Trophoblast cell (in vitro differentiated cells and primary cell): ENCODE measurements at regions not wholly inside any gene's neighbourhood (a gene's known extent, or its start where the extent isn't known, plus 50 kb on each side); places are given as distances from the start of the nearest gene placed in this dataset.

ENCODE experiments used
- DNase-seq, 2 donors: peaks; one replicate each; pipeline ENCODE4 v3.0.0-alpha.2; 2016
- H2AFZ ChIP-seq: 2 replicates; pipeline ENCODE4 v1.6.1; 2013; ENCODE audit warnings: low read length, moderate library complexity, mild to moderate bottlenecking; ENCODE audit not compliant: insufficient read depth, poor library complexity
- H2AK5ac ChIP-seq: 2 replicates; pipeline ENCODE4 v1.6.1; 2013; ENCODE audit warnings: mild to moderate bottlenecking, low read length
- H2BK120ac ChIP-seq: 2 replicates; pipeline ENCODE4 v1.6.1; 2013; ENCODE audit warnings: low read length, mild to moderate bottlenecking, moderate library complexity; ENCODE audit not compliant: insufficient read depth, poor library complexity
- H2BK12ac ChIP-seq: 2 replicates; pipeline ENCODE4 v1.6.1; 2013; ENCODE audit warnings: mild to moderate bottlenecking, low read length, moderate library complexity
- H2BK5ac ChIP-seq: 2 replicates; pipeline ENCODE4 v1.6.1; 2013; ENCODE audit warnings: low read length, low read depth, moderate library complexity, mild to moderate bottlenecking; ENCODE audit not compliant: poor library complexity
- H3K14ac ChIP-seq: 2 replicates; pipeline ENCODE4 v1.6.1; 2013; ENCODE audit warnings: mild to moderate bottlenecking, low read length
- H3K18ac ChIP-seq: 2 replicates; pipeline ENCODE4 v1.6.1; 2013; ENCODE audit warnings: mild to moderate bottlenecking, low read length
- H3K23ac ChIP-seq: 2 replicates; pipeline ENCODE4 v1.6.1; 2013; ENCODE audit warnings: low read length
- H3K27ac ChIP-seq: 2 replicates; pipeline ENCODE4 v1.5.1; 2013; ENCODE audit warnings: low read depth, mild to moderate bottlenecking, inconsistent platforms, low read length, moderate library complexity
- H3K27me3 ChIP-seq: 2 replicates; pipeline ENCODE4 v1.6.1; 2013; ENCODE audit warnings: inconsistent platforms, mild to moderate bottlenecking, low read length, moderate library complexity; ENCODE audit not compliant: insufficient read depth
- H3K36me3 ChIP-seq, 2 experiments: 1 replicate in 1 of 2; 2 replicates in 1 of 2; pipeline ENCODE4 v1.6.1; 2013; ENCODE audit warnings: low read length in 2 of 2, mild to moderate bottlenecking in 2 of 2, moderate library complexity in 1 of 2; ENCODE audit not compliant: insufficient read depth in 2 of 2, control insufficient read depth in 1 of 2
- H3K4ac ChIP-seq: 2 replicates; pipeline ENCODE4 v1.6.1; 2013; ENCODE audit warnings: low read depth, mild to moderate bottlenecking, low read length, moderate library complexity
- H3K4me1 ChIP-seq, 2 experiments: 1 replicate in 1 of 2; 2 replicates in 1 of 2; pipeline ENCODE4 v1.6.1; 2013; ENCODE audit warnings: low read length in 2 of 2, mild to moderate bottlenecking in 2 of 2, moderate library complexity in 1 of 2; ENCODE audit not compliant: insufficient read depth in 2 of 2, control insufficient read depth in 1 of 2
- H3K4me2 ChIP-seq: 2 replicates; pipeline ENCODE4 v1.6.1; 2013; ENCODE audit warnings: inconsistent platforms, mild to moderate bottlenecking, low read length, moderate library complexity
- H3K4me3 ChIP-seq: 2 replicates; pipeline ENCODE4 v1.5.1; 2013; ENCODE audit warnings: mild to moderate bottlenecking, low read depth, low read length, inconsistent platforms
- H3K79me1 ChIP-seq: one replicate; pipeline ENCODE4 v1.6.1; 2013; ENCODE audit warnings: low read length
- H3K79me2 ChIP-seq: 2 replicates; pipeline ENCODE4 v1.6.1; 2013; ENCODE audit warnings: low read length, mild to moderate bottlenecking; ENCODE audit not compliant: control insufficient read depth, insufficient read depth, poor library complexity
- H3K9ac ChIP-seq: 2 replicates; pipeline ENCODE4 v1.6.1; 2013; ENCODE audit warnings: mild to moderate bottlenecking, low read length
- H3K9me3 ChIP-seq: 2 replicates; pipeline ENCODE4 v1.6.1; 2013; ENCODE audit warnings: low read depth, mild to moderate bottlenecking, control low read depth, inconsistent platforms, low read length; ENCODE audit not compliant: insufficient read depth
- H4K12ac ChIP-seq: 2 replicates; pipeline ENCODE4 v1.6.1; 2013; ENCODE audit warnings: low read depth, mild to moderate bottlenecking, low read length, moderate library complexity
- H4K8ac ChIP-seq: 2 replicates; pipeline ENCODE4 v1.6.1; 2013; ENCODE audit warnings: low read depth, mild to moderate bottlenecking, low read length, moderate library complexity
- H4K91ac ChIP-seq: one replicate; pipeline ENCODE4 v1.6.1; 2013; ENCODE audit warnings: low read depth, mild to moderate bottlenecking, low read length, moderate library complexity
- WGBS: extraction: QIAGEN DNeasy Blood & Tissue Kit; methylation state at CpG from one replicate; pipeline ENCODE4 v1.1.7; 2013; ENCODE audit warnings: missing lambda C conversion rate; ENCODE audit not compliant: insufficient read length, insufficient coverage; ENCODE audit errors: extremely low coverage; 5-methylcytosine and 5-hydroxymethylcytosine counted together

DNA sequence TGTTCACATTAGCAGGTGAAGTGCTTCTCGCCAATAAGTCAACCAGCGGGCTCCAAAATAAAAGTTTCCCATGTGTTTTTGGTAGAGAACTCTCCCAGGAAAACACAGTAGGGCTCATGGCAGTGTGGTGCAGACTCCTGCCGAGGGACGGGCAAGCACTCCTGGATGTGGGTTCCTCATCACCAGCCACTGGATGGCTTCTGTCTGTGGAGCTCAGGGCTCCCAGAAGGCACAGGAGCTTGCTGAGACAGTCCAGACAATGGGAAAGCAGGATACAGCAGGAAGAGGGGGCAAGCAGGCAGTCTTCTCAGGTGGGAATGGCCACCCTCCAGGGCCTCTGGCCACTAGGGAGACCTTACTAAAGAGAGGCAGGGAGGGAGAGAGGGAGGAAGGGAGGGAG, 142.4 kb downstream of the HSD17B3 start:
- no peak for DNase-seq
- Histone ChIP-seq H3K9ac (no peak overlapping the region), H4K8ac (no peak overlapping the region), H2BK5ac (no peak overlapping the region), H3K4me3 (no peak overlapping the region), H2AK5ac (no peak overlapping the region), H3K27ac (no peak overlapping the region), H3K36me3 (no peaks in the 10 kb centered on the region), H3K18ac (no peak overlapping the region), H2AFZ (no peak overlapping the region), H3K4ac (no peak overlapping the region), H3K23ac (no peak overlapping the region), H3K27me3 (no peaks in the 10 kb centered on the region), H4K12ac (no peak overlapping the region), H2BK120ac (no peak overlapping the region), H3K14ac (no peak overlapping the region), H3K79me2 (no peaks in the 10 kb centered on the region), H3K4me1 (no peaks in the 10 kb centered on the region), H2BK12ac (no peak overlapping the region), H3K4me2 (no peak overlapping the region), H4K91ac (no peak overlapping the region), H3K79me1 (no peaks in the 10 kb centered on the region), H3K9me3 (peaks cover 5% of the 10 kb centered on the region)
- no CpG with 5 or more reads among the region's 4 CpGs for WGBS

GRCh38 chr9:96158909-96159575, 142.9 kb downstream of the HSD17B3 start:
- Histone ChIP-seq H3K36me3 (no peaks in the 10 kb centered on the region), H3K27me3 (no peaks in the 10 kb centered on the region), H3K79me1 (no peaks in the 10 kb centered on the region), H3K4me2 (no peak overlapping the region), H3K9ac (no peak overlapping the region), H4K8ac (no peak overlapping the region), H2BK5ac (no peak overlapping the region), H2AK5ac (no peak overlapping the region), H4K12ac (no peak overlapping the region), H2AFZ (no peak overlapping the region), H3K27ac (no peak overlapping the region), H4K91ac (no peak overlapping the region), H2BK12ac (no peak overlapping the region), H3K4me3 (no peak overlapping the region), H3K18ac (no peak overlapping the region), H3K9me3 (peaks cover 5% of the 10 kb centered on the region), H3K79me2 (no peaks in the 10 kb centered on the region), H3K4me1 (no peaks in the 10 kb centered on the region), H3K14ac (no peak overlapping the region), H2BK120ac (no peak overlapping the region), H3K4ac (no peak overlapping the region), H3K23ac (no peak overlapping the region)
- no CpG with 5 or more reads among the region's 9 CpGs for WGBS
- no peak for DNase-seq

DNA sequence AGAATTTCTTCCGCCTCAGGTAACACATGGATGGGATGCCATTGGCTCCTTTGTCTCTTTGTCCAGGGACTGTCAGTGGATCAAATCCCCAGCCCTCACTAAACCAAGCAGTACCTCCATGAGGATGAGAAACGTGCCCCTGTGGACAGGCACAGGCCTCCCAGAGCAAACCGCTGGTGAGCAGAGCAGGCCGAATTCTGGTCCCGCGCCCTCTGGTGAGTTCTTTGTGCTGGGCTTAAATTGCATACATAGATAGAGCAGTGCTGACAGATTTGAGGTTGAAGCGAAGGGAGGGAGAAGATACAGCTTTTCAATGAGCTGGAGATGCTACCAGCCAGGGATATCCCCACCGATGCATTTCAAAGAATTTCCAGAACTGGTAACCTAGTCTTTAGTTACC, 143.8 kb downstream of the HSD17B3 start:
- H3K23ac ChIP-seq: no peak overlapping the region
- no peaks in the 10 kb centered on the region for H3K27me3 ChIP-seq
- no peak overlapping the region for H4K12ac ChIP-seq
- H3K79me1 ChIP-seq: no peaks in the 10 kb centered on the region
- no peaks in the 10 kb centered on the region for H3K36me3 ChIP-seq
- H4K8ac ChIP-seq: no peak overlapping the region
- peaks cover 5% of the 10 kb centered on the region for H3K9me3 ChIP-seq
- no peak overlapping the region for H4K91ac ChIP-seq
- no peak overlapping the region for H3K9ac ChIP-seq
- H3K4ac ChIP-seq: no peak overlapping the region
- H3K18ac ChIP-seq: no peak overlapping the region
- H2BK120ac ChIP-seq: no peak overlapping the region
- no peaks in the 10 kb centered on the region for H3K4me1 ChIP-seq
- H2BK5ac ChIP-seq: no peak overlapping the region
- H3K14ac ChIP-seq: no peak overlapping the region
- no CpG with 5 or more reads among the region's 8 CpGs for WGBS
- no peak overlapping the region for H2AFZ ChIP-seq
- DNase-seq: no peak
- H2BK12ac ChIP-seq: no peak overlapping the region
- no peaks in the 10 kb centered on the region for H3K79me2 ChIP-seq
- no peak overlapping the region for H3K4me3 ChIP-seq
- no peak overlapping the region for H3K27ac ChIP-seq
- no peak overlapping the region for H2AK5ac ChIP-seq
- no peak overlapping the region for H3K4me2 ChIP-seq

DNA sequence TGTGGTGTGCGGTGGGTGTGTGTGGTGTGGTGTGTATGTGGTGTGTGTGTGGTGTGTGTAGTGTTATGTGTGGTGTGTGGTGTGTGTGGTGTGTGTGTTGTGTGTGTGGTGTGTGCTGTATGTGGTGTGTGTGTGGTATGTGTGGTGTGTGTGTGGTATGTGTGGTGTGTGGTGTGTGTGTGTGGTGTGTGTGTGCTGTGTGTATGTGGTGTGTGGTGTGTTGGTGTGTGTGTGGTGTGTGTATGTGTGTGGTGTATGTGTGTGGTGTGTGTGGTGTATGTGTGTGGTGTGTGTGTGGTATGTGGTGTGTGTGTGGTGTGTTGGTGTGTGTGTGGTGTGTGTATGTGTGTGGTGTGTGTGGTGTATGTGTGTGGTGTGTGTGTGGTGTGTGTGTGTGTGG, 144.3 kb downstream of the HSD17B3 start:
- Histone ChIP-seq H4K8ac (no peak overlapping the region), H3K18ac (no peak overlapping the region), H3K4me2 (no peak overlapping the region), H4K12ac (no peak overlapping the region), H3K4ac (no peak overlapping the region), H3K36me3 (no peaks in the 10 kb centered on the region), H2BK12ac (no peak overlapping the region), H3K27ac (no peak overlapping the region), H2AK5ac (no peak overlapping the region), H3K79me2 (no peaks in the 10 kb centered on the region), H3K9me3 (peaks cover 5% of the 10 kb centered on the region), H4K91ac (no peak overlapping the region), H3K27me3 (no peaks in the 10 kb centered on the region), H3K4me1 (no peaks in the 10 kb centered on the region), H3K23ac (no peak overlapping the region), H3K14ac (no peak overlapping the region), H3K79me1 (no peaks in the 10 kb centered on the region), H2BK120ac (no peak overlapping the region), H3K9ac (no peak overlapping the region), H3K4me3 (peak overlapping the region; percentile 63), H2AFZ (no peak overlapping the region), H2BK5ac (no peak overlapping the region)
- DNase-seq: no peak
- WGBS: no CpG with 5 or more reads among the region's 1 CpG
